PC-9 (cell line): ENCODE measurements at regions not wholly inside any gene's neighbourhood (a gene's known extent, or its start where the extent isn't known, plus 50 kb on each side); places are given as distances from the start of the nearest gene placed in this dataset.
A peak's percentile ranks its signal among the peaks of the same experiment; 100 is the strongest.

ENCODE experiments used
- BruUV-seq: library from RNA; stranded (reverse); fragments of 400-500 nt; replicated peaks from 2 replicates; lab custom pipeline; 2021; lab: Mats Ljungman, UMichigan
- CTCF ChIA-PET: fragments of 300-600 bp; sonication (Branson Sonifier 250); formaldehyde crosslinking; loops from one replicate; lab custom pipeline; 2022; ENCODE audit warnings: antibody characterized with exemption; lab: Charles Lee
- POLR2A ChIA-PET: fragments of 300-600 bp; sonication (Branson Sonifier 250); formaldehyde crosslinking; loops from one replicate; lab custom pipeline; 2022; ENCODE audit warnings: antibody characterized with exemption; ENCODE audit not compliant: unreplicated experiment; lab: Charles Lee
- DNase-seq, 2 experiments: peaks; one replicate each; pipeline versions ENCODE4 v3.0.0 to v3.0.0-alpha.2; 2015 to 2022; ENCODE audit warnings: mixed read lengths in 1 of 2
- H2AFZ ChIP-seq: fragments of 200-600 bp; sonication (generic); 2 replicates; pipeline ENCODE4 v1.8.1; 2017; ENCODE audit warnings: antibody characterized with exemption
- H3F3A ChIP-seq: fragments of 200-600 bp; sonication (generic); 2 replicates; pipeline ENCODE4 v1.8.1; 2017; ENCODE audit warnings: antibody characterized with exemption, mild to moderate bottlenecking, low read depth; ENCODE audit not compliant: insufficient read depth
- H3K27ac ChIP-seq: fragments of 200-600 bp; sonication (generic); 2 replicates; pipeline ENCODE4 v1.6.1; 2016; ENCODE audit warnings: mixed run types
- H3K27me3 ChIP-seq: fragments of 200-600 bp; sonication (generic); 2 replicates; pipeline ENCODE4 v1.6.1; 2016; ENCODE audit warnings: low read depth, mixed run types; ENCODE audit not compliant: insufficient read depth
- H3K36me3 ChIP-seq: fragments of 200-600 bp; sonication (generic); 2 replicates; pipeline ENCODE4 v1.6.1; 2016; ENCODE audit warnings: low read depth, mixed run types
- H3K4me1 ChIP-seq: fragments of 200-600 bp; sonication (generic); replicated peaks from 2 replicates; pipeline ENCODE4 v1.6.1; 2016; ENCODE audit warnings: mixed run types; ENCODE audit not compliant: insufficient read depth
- H3K4me2 ChIP-seq: fragments of 200-600 bp; sonication (generic); 2 replicates; pipeline ENCODE4 v1.6.1; 2017; ENCODE audit warnings: mixed run types
- H3K4me3 ChIP-seq: fragments of 200-600 bp; sonication (generic); 2 replicates; pipeline ENCODE4 v1.6.1; 2016; ENCODE audit warnings: mixed run types
- H3K79me2 ChIP-seq: fragments of 200-600 bp; sonication (generic); 2 replicates; pipeline ENCODE4 v1.6.1; 2017; ENCODE audit warnings: low read depth, mixed run types
- H3K9me2 ChIP-seq: fragments of 200-600 bp; sonication (generic); 2 replicates; pipeline ENCODE4 v1.8.1; 2017; ENCODE audit warnings: mild to moderate bottlenecking; ENCODE audit not compliant: insufficient read depth
- H3K9me3 ChIP-seq: fragments of 200-600 bp; sonication (generic); 2 replicates; pipeline ENCODE4 v1.8.1; 2016; ENCODE audit warnings: low read depth; ENCODE audit not compliant: insufficient read depth
- H4K20me1 ChIP-seq: fragments of 200-600 bp; sonication (generic); 2 replicates; pipeline ENCODE4 v1.8.1; 2017; ENCODE audit not compliant: insufficient read depth
- EZH2 ChIP-seq: fragments of 200-600 bp; sonication (generic); IDR thresholded peaks from 2 replicates; pipeline ENCODE4 v1.8.0; 2017; ENCODE audit warnings: antibody characterized with exemption, low read depth
- intact Hi-C: fragments of 100-400 bp; cut with micrococcal nuclease; formaldehyde crosslinking; loops from one replicate; pipeline ENCODE4 v1.10.0; 2022; ENCODE audit not compliant: unreplicated experiment
- TF ChIP-seq, protein P1 (sequence below): fragments of 200-600 bp; sonication (generic); conservative IDR thresholded peaks from 2 replicates; pipeline ENCODE4 v1.6.1; 2017; ENCODE audit warnings: mixed run types, antibody characterized with exemption, mild to moderate bottlenecking, moderate library complexity

DNA sequence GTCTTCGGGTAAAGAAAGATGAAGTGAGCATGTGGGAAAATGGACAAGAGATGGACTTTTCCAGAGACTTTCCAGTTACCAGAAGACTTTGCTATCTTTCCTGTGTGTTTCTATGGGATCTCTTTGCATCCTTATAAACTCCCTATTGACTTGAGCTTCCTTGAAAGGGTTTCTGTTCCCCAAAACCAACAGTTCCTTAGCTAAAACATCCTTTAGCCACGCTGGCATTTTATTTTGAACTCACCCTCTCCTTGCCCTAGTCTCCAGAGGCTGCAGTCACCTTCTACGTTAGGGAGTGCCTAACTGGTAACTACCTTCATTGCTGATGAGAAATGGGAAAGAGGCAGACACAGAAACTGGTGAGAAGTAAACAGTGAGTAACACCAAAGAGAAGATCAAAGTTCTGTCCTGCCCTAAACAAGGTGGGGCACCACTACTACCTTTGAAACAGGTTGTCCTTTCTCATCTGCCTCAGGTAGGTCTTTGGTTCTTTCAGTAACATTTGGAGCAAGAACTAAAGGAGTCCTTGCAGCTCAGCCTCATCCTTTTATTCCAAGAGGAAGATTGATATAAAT, 402.9 kb downstream of the ENC1 start:
- Histone ChIP-seq H3K4me2 (no peak overlapping the region), H3K4me3 (no peak overlapping the region), H3K9me2 (no peaks in the 10 kb centered on the region), H3K36me3 (no peaks in the 10 kb centered on the region), H3K27me3 (no peaks in the 10 kb centered on the region), H3K79me2 (no peaks in the 10 kb centered on the region), H2AFZ (no peak overlapping the region), H3K9me3 (peaks cover 12% of the 10 kb centered on the region; the same call in 1 of the 2 replicates), H3K4me1 (peaks cover 59% of the 10 kb centered on the region), H3F3A (peaks cover 32% of the 10 kb centered on the region), H4K20me1 (no peaks in the 10 kb centered on the region), H3K27ac (no peak overlapping the region)
- ChIA-PET CTCF (interaction anchor here (0.6 kb wide), 1 partner anchor 81 kb away, joined by 3 read pairs; no protein-coding TSS in a partner anchor), POLR2A (no interaction called here)
- no peak for DNase-seq
- TF ChIP-seq, protein P1, sequence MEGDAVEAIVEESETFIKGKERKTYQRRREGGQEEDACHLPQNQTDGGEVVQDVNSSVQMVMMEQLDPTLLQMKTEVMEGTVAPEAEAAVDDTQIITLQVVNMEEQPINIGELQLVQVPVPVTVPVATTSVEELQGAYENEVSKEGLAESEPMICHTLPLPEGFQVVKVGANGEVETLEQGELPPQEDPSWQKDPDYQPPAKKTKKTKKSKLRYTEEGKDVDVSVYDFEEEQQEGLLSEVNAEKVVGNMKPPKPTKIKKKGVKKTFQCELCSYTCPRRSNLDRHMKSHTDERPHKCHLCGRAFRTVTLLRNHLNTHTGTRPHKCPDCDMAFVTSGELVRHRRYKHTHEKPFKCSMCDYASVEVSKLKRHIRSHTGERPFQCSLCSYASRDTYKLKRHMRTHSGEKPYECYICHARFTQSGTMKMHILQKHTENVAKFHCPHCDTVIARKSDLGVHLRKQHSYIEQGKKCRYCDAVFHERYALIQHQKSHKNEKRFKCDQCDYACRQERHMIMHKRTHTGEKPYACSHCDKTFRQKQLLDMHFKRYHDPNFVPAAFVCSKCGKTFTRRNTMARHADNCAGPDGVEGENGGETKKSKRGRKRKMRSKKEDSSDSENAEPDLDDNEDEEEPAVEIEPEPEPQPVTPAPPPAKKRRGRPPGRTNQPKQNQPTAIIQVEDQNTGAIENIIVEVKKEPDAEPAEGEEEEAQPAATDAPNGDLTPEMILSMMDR = no peak
- TF ChIP-seq EZH2 = no peak
- intact Hi-C loops = no loop called here
- no TSS peak for BruUV-seq

DNA sequence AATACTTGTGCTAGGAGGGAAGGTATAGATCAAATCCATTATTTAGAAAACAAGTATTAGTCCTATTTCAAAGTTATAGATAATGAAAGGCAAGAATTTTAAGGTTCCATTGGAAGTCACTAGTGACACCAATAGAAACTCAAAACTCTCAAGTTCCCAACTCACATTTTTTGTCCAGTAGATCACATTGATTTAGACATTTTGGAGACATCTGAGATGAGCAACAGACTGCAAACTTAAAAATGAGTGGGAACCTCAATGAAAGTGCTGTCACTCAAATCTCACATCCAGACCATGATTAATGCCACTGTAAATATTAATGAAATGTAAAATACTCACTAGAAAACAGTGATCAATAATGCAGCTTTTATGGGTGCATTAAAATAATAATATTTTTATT, 405.0 kb downstream of the ENC1 start:
- H3K27ac ChIP-seq = no peak overlapping the region
- no peak overlapping the region for H3K4me3 ChIP-seq
- POLR2A ChIA-PET = no interaction called here
- TF ChIP-seq, protein P1 = no peak
- TF ChIP-seq EZH2 = no peak
- no peaks in the 10 kb centered on the region for H3K36me3 ChIP-seq
- peaks cover 13% of the 10 kb centered on the region for H3F3A ChIP-seq
- intact Hi-C loops = no loop called here
- CTCF ChIA-PET = no interaction called here
- H4K20me1 ChIP-seq = no peaks in the 10 kb centered on the region
- H2AFZ ChIP-seq = no peak overlapping the region
- no TSS peak for BruUV-seq
- no peaks in the 10 kb centered on the region for H3K27me3 ChIP-seq
- no peaks in the 10 kb centered on the region for H3K79me2 ChIP-seq
- no peaks in the 10 kb centered on the region for H3K9me2 ChIP-seq
- peaks cover 47% of the 10 kb centered on the region for H3K4me1 ChIP-seq
- H3K9me3 ChIP-seq = peaks cover 12% of the 10 kb centered on the region; the same call in 1 of the 2 replicates
- no peak for DNase-seq
- no peak overlapping the region for H3K4me2 ChIP-seq

DNA sequence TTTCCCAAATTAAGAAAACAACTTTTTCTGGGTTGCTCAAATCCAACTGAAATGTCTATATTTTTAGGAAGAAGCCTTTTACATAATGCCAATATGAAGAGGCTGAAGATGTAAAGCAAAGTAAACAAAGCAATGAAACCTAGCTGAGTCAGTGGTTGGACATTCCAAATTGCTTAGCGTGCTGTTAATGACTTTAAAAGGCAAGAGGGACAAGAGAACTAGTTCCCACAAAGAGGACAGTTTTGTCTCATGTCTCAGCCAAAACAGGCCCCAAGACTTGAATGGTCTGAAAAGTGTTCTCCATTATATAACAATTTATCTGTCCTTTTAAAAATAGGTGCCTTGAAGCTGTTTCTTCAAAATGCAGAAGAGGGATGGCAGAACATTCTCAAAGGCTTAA, 407.0 kb downstream of the ENC1 start:
- peaks cover 12% of the 10 kb centered on the region; the same call in 1 of the 2 replicates for H3K9me3 ChIP-seq
- no peak overlapping the region for H2AFZ ChIP-seq
- H3K4me1 ChIP-seq = peaks cover 29% of the 10 kb centered on the region
- H4K20me1 ChIP-seq = no peaks in the 10 kb centered on the region
- H3K4me3 ChIP-seq = no peak overlapping the region
- POLR2A ChIA-PET = interaction anchor here (0.6 kb wide), 1 partner anchor 193 kb away, joined by 4 read pairs; no protein-coding TSS in a partner anchor
- H3K79me2 ChIP-seq = no peaks in the 10 kb centered on the region
- DNase-seq = peak in 1 of 2 experiments; percentile 89
- TF ChIP-seq, protein P1 = no peak
- TF ChIP-seq EZH2 = no peak
- no peaks in the 10 kb centered on the region for H3K27me3 ChIP-seq
- BruUV-seq = no TSS peak
- H3K27ac ChIP-seq = peak overlapping the region; percentile 83
- no peaks in the 10 kb centered on the region for H3K36me3 ChIP-seq
- H3K4me2 ChIP-seq = peak overlapping the region; percentile 40; the same call in 1 of the 2 replicates
- CTCF ChIA-PET = no interaction called here
- H3F3A ChIP-seq = no peaks in the 10 kb centered on the region
- H3K9me2 ChIP-seq = no peaks in the 10 kb centered on the region
- intact Hi-C loops = no loop called here
